Mesothelial cell of epicardium (in vitro differentiated cells): ENCODE measurements at regions not wholly inside any gene's neighbourhood (a gene's known extent, or its start where the extent isn't known, plus 50 kb on each side); places are given as distances from the start of the nearest gene placed in this dataset.

ENCODE experiments used
- DNase-seq, 2 experiments: peaks; one replicate each; pipeline ENCODE4 v3.0.0; 2021; ENCODE audit warnings: low spot score in 2 of 2; ENCODE audit not compliant: unreplicated experiment in 2 of 2
- H3K27ac Mint-ChIP-seq: 2 replicates; pipeline ENCODE4 v1.8.0; 2021; ENCODE audit warnings: mixed read lengths
- H3K27me3 Mint-ChIP-seq: 2 replicates; pipeline ENCODE4 v1.8.0; 2021; ENCODE audit warnings: low read depth, mixed read lengths
- H3K36me3 Mint-ChIP-seq: 2 replicates; pipeline ENCODE4 v1.8.0; 2021; ENCODE audit warnings: mixed read lengths
- H3K4me1 Mint-ChIP-seq: 2 replicates; pipeline ENCODE4 v1.8.0; 2021; ENCODE audit warnings: mixed read lengths
- H3K4me3 Mint-ChIP-seq: 2 replicates; pipeline ENCODE4 v1.8.0; 2021; ENCODE audit warnings: mild to moderate bottlenecking, moderate library complexity, mixed read lengths
- H3K9me3 Mint-ChIP-seq: 2 replicates; pipeline ENCODE4 v1.8.0; 2021; ENCODE audit warnings: mixed read lengths
- CTCF ChIP-seq: fragments of 200-600 bp; sonication (generic); IDR thresholded peaks from one replicate; pipeline ENCODE4 v1.5.0; 2021; ENCODE audit warnings: antibody characterized with exemption; ENCODE audit not compliant: unreplicated experiment

GRCh38 chr10:128859738-128860386, 607.2 kb upstream of the MGMT start:
- Mint-ChIP-seq H3K27me3 (peaks cover 1% of the 10 kb centered on the region), H3K9me3 (peaks cover 3% of the 10 kb centered on the region), H3K27ac (no peak overlapping the region), H3K4me1 (peaks cover 4% of the 10 kb centered on the region), H3K36me3 (no peaks in the 10 kb centered on the region), H3K4me3 (no peak overlapping the region)
- peak; percentile 56 for TF ChIP-seq CTCF
- DNase-seq: no peak

GRCh38 chr10:128860574-128860973, 606.5 kb upstream of the MGMT start:
- Mint-ChIP-seq H3K36me3 (no peaks in the 10 kb centered on the region), H3K4me1 (no peaks in the 10 kb centered on the region), H3K27me3 (peaks cover 1% of the 10 kb centered on the region), H3K4me3 (no peak overlapping the region), H3K9me3 (peaks cover 3% of the 10 kb centered on the region), H3K27ac (no peak overlapping the region)
- DNase-seq: no peak
- no peak for TF ChIP-seq CTCF

- H3K9me3 Mint-ChIP-seq: peaks cover 3% of the 10 kb centered on the region
- no peak overlapping the region for H3K4me3 Mint-ChIP-seq
- no peaks in the 10 kb centered on the region for H3K36me3 Mint-ChIP-seq
- no peak for TF ChIP-seq CTCF
- DNase-seq: peak in 1 of 2 experiments; percentile 10
- peaks cover 1% of the 10 kb centered on the region for H3K27me3 Mint-ChIP-seq
- H3K27ac Mint-ChIP-seq: no peak overlapping the region
- H3K4me1 Mint-ChIP-seq: peaks cover 2% of the 10 kb centered on the region
These were observed 605.8 kb upstream of the MGMT start for GRCh38 chr10:128861018-128861901.

- H3K27ac Mint-ChIP-seq: no peak overlapping the region
- no peak for TF ChIP-seq CTCF
- H3K9me3 Mint-ChIP-seq: peaks cover 3% of the 10 kb centered on the region
- DNase-seq: no peak
- peaks cover 2% of the 10 kb centered on the region for H3K4me1 Mint-ChIP-seq
- H3K36me3 Mint-ChIP-seq: no peaks in the 10 kb centered on the region
- H3K4me3 Mint-ChIP-seq: no peak overlapping the region
- H3K27me3 Mint-ChIP-seq: peaks cover 1% of the 10 kb centered on the region
These were observed 603.6 kb upstream of the MGMT start for GRCh38 chr10:128863411-128863810.

GRCh38 chr10:128863823-128864405, 603.1 kb upstream of the MGMT start:
- Mint-ChIP-seq H3K4me3 (no peak overlapping the region), H3K4me1 (peaks cover 2% of the 10 kb centered on the region), H3K27me3 (peaks cover 1% of the 10 kb centered on the region), H3K36me3 (no peaks in the 10 kb centered on the region), H3K27ac (no peak overlapping the region), H3K9me3 (peaks cover 3% of the 10 kb centered on the region)
- TF ChIP-seq CTCF: no peak
- no peak for DNase-seq
